Upper lobe of left lung (tissue), 6 donors: ENCODE measurements at regions not wholly inside any gene's neighbourhood (a gene's known extent, or its start where the extent isn't known, plus 50 kb on each side); places are given as distances from the start of the nearest gene placed in this dataset.

Experiments used
- ATAC-seq, 2 donors: fragments of 200-7000 bp; cut with Tn5 transposase; one replicate each; pipeline ENCODE4 v1.9.1; 2022; ENCODE audit warnings: mild to moderate bottlenecking in 2 of 2, moderate library complexity in 2 of 2; ENCODE audit not compliant: low FRiP score in 2 of 2
- DNase-seq, 2 donors: peaks; one replicate each; pipeline ENCODE4 v3.0.0-alpha.2; 2019 to 2020
- H3K27ac ChIP-seq, 4 donors: fragments of 200-600 bp; sonication (generic); one replicate each; pipeline ENCODE4 v1.5.1; 2016 to 2019
- H3K27me3 ChIP-seq, 4 donors: fragments of 200-600 bp; sonication (generic); one replicate each; pipeline ENCODE4 v1.5.1; 2017 to 2019
- H3K36me3 ChIP-seq, 4 donors: fragments of 200-600 bp; sonication (generic); one replicate each; pipeline ENCODE4 v1.5.1; 2016 to 2019
- H3K4me1 ChIP-seq, 4 donors: fragments of 200-600 bp; sonication (generic); one replicate each; pipeline ENCODE4 v1.5.1; 2018 to 2019
- H3K4me3 ChIP-seq, 4 donors: fragments of 200-600 bp; sonication (generic); one replicate each; pipeline ENCODE4 v1.5.1; 2017 to 2019; ENCODE audit warnings: mild to moderate bottlenecking in 2 of 4, moderate library complexity in 1 of 4
- H3K9me3 ChIP-seq, 4 donors: fragments of 200-600 bp; sonication (generic); one replicate each; pipeline ENCODE4 v1.5.1; 2018 to 2019
- EP300 ChIP-seq, 4 donors: sonication (generic); formaldehyde crosslinking; IDR thresholded peaks; one replicate each; pipeline ENCODE4 v1.5.1; 2017; ENCODE audit warnings: antibody characterized with exemption in 4 of 4, control low read depth in 2 of 4
- POLR2A ChIP-seq, 4 donors: fragments of 450-650 bp; IDR thresholded peaks; one replicate each; pipeline ENCODE4 v1.5.1; 2016 to 2017; ENCODE audit warnings: antibody characterized with exemption in 4 of 4, mild to moderate bottlenecking in 2 of 4
- POLR2AphosphoS5 ChIP-seq, 2 donors: sonication (generic); formaldehyde crosslinking; IDR thresholded peaks; one replicate each; pipeline ENCODE4 v1.5.1; 2017; ENCODE audit warnings: antibody characterized with exemption in 2 of 2
- WGBS, 2 donors: methylation state at CpG; one replicate each; pipeline ENCODE4 v1.1.5; 2017 to 2018; 5-methylcytosine and 5-hydroxymethylcytosine counted together
- TF ChIP-seq, protein P1 (sequence below), 6 experiments: fragments of 450-650 bp in 4 of 6; fragments of 200-600 bp in 2 of 6; sonication (generic) in 2 of 6; IDR thresholded peaks; one replicate each; pipeline ENCODE4 v1.5.1; 2016 to 2019; ENCODE audit warnings: antibody characterized with exemption in 6 of 6
- donor health status: DM: no; HTN: no; CAD: no; lungs with moderate emphysema.
- donor health status: DM: no; HTN: yes; CAD: no; lungs with severe emphysema.

DNA sequence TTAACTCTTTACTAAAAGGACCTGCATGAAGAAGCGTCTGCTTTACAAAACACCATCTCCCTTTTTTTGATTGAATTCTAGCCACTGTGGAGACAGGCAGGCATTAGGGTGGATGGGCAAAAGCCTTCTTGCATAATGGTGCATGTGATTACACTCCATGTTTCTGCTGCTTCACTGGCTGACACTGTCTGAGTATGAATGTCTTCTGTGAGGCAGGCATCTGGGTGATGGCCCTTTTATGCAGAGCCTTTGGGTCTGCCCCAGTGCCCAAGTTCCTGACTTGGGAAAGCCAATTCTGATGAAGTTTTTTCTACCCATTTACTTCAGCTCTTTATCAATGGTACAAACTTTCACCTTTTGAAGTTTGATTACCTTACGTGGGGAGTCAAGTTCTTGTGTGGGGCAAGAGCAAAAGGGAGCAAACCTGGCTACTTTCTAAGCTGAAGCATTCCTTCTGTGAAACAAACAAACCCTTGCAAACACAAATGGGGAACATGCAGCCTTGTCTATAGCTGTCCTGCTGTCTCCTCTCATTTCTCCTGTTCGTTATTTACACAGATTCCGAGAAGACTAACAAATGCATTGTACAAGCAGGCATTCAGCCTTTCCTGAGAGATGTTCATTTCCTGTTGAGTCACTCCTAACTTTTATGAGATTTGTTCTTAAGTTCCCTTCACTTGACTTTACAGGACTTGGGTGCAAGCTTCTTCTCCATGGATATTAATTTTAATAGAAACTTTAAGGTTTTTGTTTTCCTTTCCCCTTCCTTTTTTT is 301.9 kb downstream of the TLL1 start:
- Histone ChIP-seq H3K9me3 (no peaks in the 10 kb centered on the region), H3K36me3 (no peaks in the 10 kb centered on the region), H3K27me3 (no peaks in the 10 kb centered on the region), H3K4me1 (no peaks in the 10 kb centered on the region), H3K27ac (no peak overlapping the region), H3K4me3 (no peak overlapping the region)
- DNase-seq, result no peak
- TF ChIP-seq, protein P1, sequence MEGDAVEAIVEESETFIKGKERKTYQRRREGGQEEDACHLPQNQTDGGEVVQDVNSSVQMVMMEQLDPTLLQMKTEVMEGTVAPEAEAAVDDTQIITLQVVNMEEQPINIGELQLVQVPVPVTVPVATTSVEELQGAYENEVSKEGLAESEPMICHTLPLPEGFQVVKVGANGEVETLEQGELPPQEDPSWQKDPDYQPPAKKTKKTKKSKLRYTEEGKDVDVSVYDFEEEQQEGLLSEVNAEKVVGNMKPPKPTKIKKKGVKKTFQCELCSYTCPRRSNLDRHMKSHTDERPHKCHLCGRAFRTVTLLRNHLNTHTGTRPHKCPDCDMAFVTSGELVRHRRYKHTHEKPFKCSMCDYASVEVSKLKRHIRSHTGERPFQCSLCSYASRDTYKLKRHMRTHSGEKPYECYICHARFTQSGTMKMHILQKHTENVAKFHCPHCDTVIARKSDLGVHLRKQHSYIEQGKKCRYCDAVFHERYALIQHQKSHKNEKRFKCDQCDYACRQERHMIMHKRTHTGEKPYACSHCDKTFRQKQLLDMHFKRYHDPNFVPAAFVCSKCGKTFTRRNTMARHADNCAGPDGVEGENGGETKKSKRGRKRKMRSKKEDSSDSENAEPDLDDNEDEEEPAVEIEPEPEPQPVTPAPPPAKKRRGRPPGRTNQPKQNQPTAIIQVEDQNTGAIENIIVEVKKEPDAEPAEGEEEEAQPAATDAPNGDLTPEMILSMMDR (IDR thresholded peaks at IDR 0.05), result no peak
- TF ChIP-seq POLR2AphosphoS5 (IDR thresholded peaks at IDR 0.05), result no peak
- TF ChIP-seq POLR2A (IDR thresholded peaks at IDR 0.05), result no peak
- TF ChIP-seq EP300 (IDR thresholded peaks at IDR 0.05), result no peak
- ATAC-seq, result no peak
- WGBS, 2 donors, result 56 to 57% methylated on average over 4 of the region's 4 CpGs

DNA sequence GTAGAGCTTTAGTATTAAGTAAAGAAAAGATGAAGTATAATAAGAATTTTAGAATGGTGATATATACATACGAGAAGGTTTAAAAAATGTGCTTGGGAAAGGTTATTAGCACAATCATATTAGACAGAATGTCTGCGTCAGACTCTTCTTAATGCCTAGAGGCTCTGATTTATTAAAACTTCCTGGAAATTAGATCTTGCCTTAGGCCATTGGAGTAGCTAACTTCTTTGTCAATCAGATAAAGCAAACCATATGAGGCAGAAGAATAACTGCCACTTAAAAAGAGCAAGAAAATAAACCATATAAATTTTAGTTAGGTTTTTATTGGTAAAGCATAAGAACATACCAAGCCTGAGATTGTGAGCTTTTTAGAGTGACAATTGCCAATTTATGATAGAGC is 309.1 kb downstream of the TLL1 start:
- no peaks in the 10 kb centered on the region for H3K27me3 ChIP-seq
- no peaks in the 10 kb centered on the region for H3K4me1 ChIP-seq
- H3K36me3 ChIP-seq, result no peaks in the 10 kb centered on the region
- 88 to 89% methylated on average over 2 of the region's 2 CpGs for WGBS, 2 donors
- H3K4me3 ChIP-seq, result no peak overlapping the region
- TF ChIP-seq POLR2A (IDR thresholded peaks at IDR 0.05), result no peak
- TF ChIP-seq EP300 (IDR thresholded peaks at IDR 0.05), result no peak
- TF ChIP-seq POLR2AphosphoS5 (IDR thresholded peaks at IDR 0.05), result no peak
- TF ChIP-seq, protein P1 (IDR thresholded peaks at IDR 0.05), result no peak
- no peak for DNase-seq
- no peak overlapping the region for H3K27ac ChIP-seq
- no peak for ATAC-seq
- H3K9me3 ChIP-seq, result no peaks in the 10 kb centered on the region

DNA sequence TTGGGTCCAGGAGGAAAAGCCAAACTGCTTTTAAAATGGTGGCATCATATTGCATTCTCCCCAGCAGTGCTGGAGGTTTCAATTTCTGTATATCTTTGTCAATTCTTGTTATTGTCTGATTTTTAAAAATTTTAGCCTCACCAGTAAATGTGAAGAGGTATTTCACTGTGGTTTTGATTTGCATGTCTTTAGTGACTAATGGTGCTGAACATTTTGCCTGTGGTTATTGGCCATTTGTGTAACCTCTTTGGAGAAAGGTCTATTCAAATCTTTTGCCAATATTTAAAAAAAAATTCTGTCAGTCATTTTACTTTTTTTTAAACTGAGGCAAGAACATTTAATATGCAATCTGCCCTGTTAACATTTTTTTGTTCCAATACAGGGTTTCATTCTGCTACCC is 322.1 kb downstream of the TLL1 start:
- Histone ChIP-seq H3K9me3 (no peaks in the 10 kb centered on the region), H3K36me3 (no peaks in the 10 kb centered on the region), H3K27ac (no peak overlapping the region), H3K4me1 (no peaks in the 10 kb centered on the region), H3K27me3 (no peaks in the 10 kb centered on the region), H3K4me3 (no peak overlapping the region)
- no peak for TF ChIP-seq POLR2AphosphoS5 (IDR thresholded peaks at IDR 0.05)
- TF ChIP-seq, protein P1 (IDR thresholded peaks at IDR 0.05), result no peak
- TF ChIP-seq POLR2A (IDR thresholded peaks at IDR 0.05), result no peak
- TF ChIP-seq EP300 (IDR thresholded peaks at IDR 0.05), result no peak
- DNase-seq (no peak), ATAC-seq (no peak)

DNA sequence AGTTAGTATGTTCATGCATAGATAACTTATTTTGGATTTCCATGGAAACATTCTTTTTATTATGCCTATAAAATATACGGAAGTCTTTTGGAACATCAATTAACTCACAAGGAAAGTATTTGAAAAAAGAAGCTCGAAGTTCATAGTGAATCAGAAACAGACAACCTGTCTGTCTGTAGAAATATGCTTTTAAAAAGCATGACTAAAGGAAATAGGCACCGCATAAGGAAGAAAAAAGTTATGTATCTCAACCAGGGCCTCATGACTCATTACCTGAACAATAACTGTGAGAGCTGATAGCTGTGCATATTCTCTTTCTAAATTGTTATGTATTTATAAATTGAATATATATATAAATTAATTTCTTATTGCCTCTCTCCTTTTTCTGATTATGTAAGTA is 324.1 kb downstream of the TLL1 start:
- 80 to 85% methylated on average over 3 of the region's 3 CpGs for WGBS, 2 donors

DNA sequence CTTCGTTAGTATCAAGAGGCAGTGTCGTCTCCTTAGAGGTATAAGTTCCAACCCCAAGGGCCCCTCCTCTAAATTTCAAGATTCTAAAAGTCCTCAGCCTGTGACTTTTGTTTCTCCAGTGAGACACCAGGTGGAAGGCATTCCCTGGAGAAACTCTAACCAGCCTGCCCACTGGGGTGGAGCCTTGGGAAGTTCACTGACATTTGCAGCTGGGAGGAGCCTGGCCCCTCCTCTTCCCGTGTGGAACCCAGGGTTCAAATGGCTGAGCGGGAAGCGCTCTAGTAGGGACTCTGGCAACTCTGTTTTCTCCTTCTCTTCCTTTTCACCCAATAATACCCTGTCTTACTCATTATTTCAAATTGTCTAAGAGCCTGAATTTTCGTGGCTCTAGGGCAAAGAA is 325.0 kb downstream of the TLL1 start:
- TF ChIP-seq POLR2A (IDR thresholded peaks at IDR 0.05) (no peak), EP300 (IDR thresholded peaks at IDR 0.05) (no peak), POLR2AphosphoS5 (IDR thresholded peaks at IDR 0.05) (no peak)
- TF ChIP-seq, protein P1 (IDR thresholded peaks at IDR 0.05), result no peak
- H3K4me3 ChIP-seq, result no peak overlapping the region
- no peaks in the 10 kb centered on the region for H3K4me1 ChIP-seq
- no peaks in the 10 kb centered on the region for H3K27me3 ChIP-seq
- WGBS, 2 donors, result 70 to 83% methylated on average over 6 of the region's 6 CpGs
- DNase-seq, result no peak
- H3K27ac ChIP-seq, result no peak overlapping the region
- no peaks in the 10 kb centered on the region for H3K9me3 ChIP-seq
- no peak for ATAC-seq
- no peaks in the 10 kb centered on the region for H3K36me3 ChIP-seq

More for the DNA sequence above, 324.1 kb downstream of the TLL1 start:
- Histone ChIP-seq H3K9me3 (no peaks in the 10 kb centered on the region), H3K4me3 (no peak overlapping the region), H3K4me1 (no peaks in the 10 kb centered on the region), H3K36me3 (no peaks in the 10 kb centered on the region), H3K27ac (no peak overlapping the region), H3K27me3 (no peaks in the 10 kb centered on the region)
- TF ChIP-seq POLR2A (IDR thresholded peaks at IDR 0.05) (no peak), EP300 (IDR thresholded peaks at IDR 0.05) (no peak)
- DNase-seq, result no peak
- ATAC-seq, result no peak
